ENCODE measurements at regions not wholly inside any gene's neighbourhood (a gene's known extent, or its start where the extent isn't known, plus 50 kb on each side); places are given as distances from the start of the nearest gene placed in this dataset.
A peak's percentile ranks its signal among the peaks of the same experiment; 100 is the strongest.
"Not testable (repeated sequence)": the region's sequence is repeated elsewhere in the genome, so short reads cannot be mapped to it uniquely, and the experiment has no call there.

- DNase-seq = no peak
Observed at GRCh38 chr4:18608908-18609533, 587.5 kb upstream of the LCORL start.

DNA sequence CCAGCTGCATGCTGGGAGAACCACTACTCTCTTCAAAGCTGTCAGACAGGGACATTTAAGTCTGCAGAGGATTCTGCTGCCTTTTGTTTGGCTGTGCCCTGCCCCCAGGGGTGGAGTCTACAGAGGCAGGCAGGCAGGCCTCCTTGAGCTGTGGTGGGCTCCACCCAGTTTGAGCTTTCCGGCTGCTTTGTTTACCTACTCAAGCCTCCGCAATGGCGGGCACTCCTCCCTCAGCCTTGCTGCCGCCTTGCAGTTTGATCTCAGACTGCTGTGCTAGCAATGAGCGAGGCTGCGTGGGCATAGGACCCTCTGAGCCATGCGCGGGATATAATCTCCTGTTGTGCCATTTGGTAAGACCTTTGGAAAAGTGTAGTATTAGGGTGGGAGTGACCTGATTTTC, 581.1 kb upstream of the LCORL start:
- DNase-seq = not testable (repeated sequence)

GRCh38 chr4:18593297-18594002, 571.9 kb upstream of the LCORL start:
- DNase-seq = peak; percentile 35

GRCh38 chr4:18582841-18583240, 561.3 kb upstream of the LCORL start:
- no peak for DNase-seq

- no peak for DNase-seq
Observed at GRCh38 chr4:18578307-18578706, 556.8 kb upstream of the LCORL start.

GRCh38 chr4:18572481-18572880, 550.9 kb upstream of the LCORL start:
- no peak for DNase-seq

GRCh38 chr4:18571301-18571761, 549.8 kb upstream of the LCORL start:
- DNase-seq = no peak

GRCh38 chr4:18570370-18570769, 548.8 kb upstream of the LCORL start:
- no peak for DNase-seq

DNA sequence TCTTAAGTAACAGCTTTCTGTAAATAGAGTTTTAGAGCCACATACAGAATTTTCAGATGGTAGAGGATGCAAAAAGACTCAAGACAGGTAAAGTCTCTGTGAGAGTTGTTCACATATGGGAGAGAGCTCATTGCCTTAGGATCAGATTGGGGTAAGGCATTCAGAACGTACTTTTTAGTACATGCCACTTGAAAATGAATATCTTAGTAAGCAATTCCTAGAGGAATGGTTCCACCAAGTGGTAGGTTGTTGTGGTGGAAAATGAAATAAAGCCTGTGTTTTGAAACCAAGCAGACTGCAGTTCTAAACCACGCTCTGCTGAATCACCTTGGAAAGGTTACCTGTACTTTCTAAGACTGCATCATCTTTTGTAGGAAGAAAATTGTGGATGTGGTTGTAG, 547.0 kb upstream of the LCORL start:
- no peak for DNase-seq

DNA sequence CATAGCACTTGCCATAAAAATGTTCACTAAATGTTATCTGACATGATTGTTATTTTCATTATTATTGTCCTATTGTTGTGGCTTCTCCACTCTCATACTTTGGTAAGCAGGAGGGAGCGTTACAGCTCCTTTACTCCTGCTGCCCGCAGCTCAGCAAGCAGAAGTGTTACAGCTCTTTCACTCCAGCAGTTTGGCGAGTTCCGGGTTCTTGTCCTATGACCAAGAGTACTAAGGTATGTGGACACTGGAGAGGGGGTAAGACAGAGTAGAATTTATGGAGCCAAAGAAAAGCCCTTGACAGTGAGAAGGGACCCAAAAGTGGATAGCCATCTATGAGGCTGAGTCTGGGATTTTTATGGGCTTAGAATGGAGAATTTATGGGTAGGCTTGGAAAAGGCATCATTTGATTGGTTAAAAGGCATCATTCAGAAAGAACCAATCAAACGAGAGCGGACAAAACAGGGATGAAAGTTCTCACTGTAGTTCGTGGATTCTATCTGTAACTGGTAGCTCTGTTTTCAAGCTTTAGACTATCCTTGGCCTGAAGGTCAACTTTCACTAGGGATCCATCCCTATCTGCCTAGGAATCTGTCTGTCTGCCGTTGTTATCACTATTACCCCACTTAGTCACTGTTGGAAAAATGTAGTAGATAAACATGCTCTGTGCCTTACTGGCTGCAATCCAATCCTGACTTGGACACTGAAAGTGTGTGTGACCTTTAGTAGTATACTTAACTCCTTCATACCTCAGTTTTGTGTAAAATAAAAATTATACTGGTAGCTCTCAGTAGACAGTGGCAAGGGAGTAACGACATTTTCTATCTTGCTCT, 545.6 kb upstream of the LCORL start:
- DNase-seq = no peak

GRCh38 chr4:18559492-18559891, 537.9 kb upstream of the LCORL start:
- no peak for DNase-seq

DNA sequence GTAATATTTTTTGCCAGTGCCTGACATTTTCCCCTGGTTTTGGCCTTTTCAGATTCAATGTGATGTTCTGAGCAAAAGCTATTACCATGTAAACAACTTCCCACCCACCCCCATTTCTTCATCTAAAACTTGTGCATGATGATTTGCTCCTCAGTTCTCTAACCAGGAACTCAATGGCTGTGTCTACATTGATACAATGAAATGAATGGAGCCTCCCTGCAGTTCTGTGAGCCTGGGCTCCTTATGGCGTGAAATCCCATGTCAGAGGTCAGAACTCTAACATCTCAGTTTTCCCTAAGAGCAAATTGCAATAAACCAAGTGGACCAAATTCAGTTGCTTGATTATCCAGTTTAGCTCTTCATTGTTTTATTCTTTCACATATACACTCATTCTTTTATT, 534.8 kb upstream of the LCORL start:
- DNase-seq = no peak

DNA sequence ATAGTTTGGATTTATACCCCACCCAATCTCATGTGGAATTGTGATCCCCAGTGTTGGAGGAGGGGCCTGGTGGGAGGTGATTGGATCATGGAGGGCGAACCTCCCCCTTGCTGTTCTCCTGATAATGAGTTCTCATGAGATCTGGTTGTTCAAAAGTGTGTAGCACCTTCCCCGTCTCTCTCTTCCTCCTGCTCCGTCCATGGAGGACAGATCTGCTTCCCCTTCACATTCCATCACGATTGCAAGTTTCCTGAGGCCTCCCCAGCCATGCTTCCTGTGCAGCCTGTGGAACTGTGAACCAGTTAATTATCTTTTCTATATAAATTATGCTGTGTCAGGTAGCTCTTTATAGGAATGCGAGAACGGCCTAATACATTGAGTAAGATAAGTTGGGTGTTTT, 518.8 kb upstream of the LCORL start:
- no peak for DNase-seq

- DNase-seq = no peak
Observed at GRCh38 chr4:18538121-18538520, 516.6 kb upstream of the LCORL start.

DNA sequence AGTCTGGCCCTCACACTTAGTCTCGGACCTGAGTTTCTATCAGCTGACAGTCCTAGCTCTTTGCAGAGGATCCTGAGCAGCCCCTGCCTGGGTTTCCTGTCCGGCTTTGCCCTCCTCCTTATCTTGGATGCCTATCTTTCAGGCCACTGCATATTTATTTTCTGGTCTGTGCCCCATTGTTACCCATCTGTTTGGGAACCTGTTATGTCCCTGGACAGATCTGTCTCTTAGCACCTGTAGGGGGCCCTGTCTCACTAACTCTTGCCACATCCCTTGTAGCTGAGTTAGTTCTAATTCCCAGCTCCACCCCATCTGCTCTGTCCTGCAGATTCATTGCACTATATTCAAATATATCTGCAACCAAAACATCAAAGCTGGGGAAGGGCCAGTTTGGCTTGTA, 514.9 kb upstream of the LCORL start:
- DNase-seq = no peak

- no peak for DNase-seq
Observed at GRCh38 chr4:18535948-18536347, 514.4 kb upstream of the LCORL start.

DNA sequence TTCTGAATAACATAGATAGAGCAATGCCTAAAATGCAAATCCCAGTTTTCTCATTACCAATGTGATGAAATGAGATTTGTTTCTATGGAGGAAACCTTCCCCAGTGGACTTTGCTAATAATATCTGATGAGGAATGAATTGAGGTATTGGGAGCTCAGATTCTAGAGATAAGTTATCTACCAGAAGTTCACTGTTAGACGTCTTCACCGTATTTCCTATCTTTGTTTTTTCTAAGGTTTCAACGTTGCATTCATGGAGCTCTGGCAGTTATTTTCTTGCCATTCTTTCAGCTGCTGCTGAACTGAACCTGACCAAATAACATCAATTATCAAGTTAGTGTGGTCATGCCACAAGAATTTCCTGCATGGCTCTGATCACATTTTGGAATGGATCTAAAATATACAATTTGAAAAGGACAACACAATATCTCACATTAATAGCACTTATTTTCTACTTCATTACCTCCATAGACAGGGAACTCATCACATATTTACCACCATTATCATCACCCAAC, 511.8 kb upstream of the LCORL start:
- DNase-seq = no peak

DNA sequence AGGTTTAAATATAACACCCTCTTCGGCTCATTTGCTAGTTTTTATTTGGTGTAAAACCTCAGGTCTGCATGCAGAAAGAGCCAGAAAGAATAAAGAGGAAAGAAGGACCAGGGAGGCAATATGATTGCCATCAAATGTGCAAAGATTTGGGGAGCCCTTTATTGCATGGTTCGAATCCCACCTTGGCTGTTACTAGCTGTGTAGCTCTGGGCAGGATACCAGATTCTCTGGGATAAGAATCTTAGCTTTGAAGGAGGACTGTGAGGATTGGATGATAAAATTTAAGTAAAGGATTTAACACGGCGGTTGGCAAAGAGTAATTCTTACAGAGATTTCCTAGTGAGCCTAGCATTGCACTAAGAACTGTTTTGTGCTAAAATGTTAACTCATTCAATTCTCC, 510.2 kb upstream of the LCORL start:
- no peak for DNase-seq

DNA sequence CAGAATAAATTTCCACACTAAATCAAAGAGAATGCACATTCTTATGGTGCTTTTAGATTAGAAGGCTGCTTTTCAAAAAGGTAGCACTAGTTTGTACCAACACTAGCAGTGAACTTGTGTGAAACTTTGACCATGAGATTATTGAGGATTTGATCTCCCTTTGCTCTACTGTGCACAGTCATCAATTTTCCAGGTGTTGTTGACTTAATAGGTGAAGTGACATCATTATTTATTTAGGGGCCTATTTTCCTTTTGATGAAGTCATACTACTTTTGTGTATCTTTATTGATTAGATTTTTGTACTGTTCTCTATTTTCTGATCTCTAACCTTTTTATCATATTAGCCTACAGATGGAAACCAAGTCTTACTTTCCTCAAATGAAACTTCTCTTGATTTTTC, 507.9 kb upstream of the LCORL start:
- no peak for DNase-seq

DNA sequence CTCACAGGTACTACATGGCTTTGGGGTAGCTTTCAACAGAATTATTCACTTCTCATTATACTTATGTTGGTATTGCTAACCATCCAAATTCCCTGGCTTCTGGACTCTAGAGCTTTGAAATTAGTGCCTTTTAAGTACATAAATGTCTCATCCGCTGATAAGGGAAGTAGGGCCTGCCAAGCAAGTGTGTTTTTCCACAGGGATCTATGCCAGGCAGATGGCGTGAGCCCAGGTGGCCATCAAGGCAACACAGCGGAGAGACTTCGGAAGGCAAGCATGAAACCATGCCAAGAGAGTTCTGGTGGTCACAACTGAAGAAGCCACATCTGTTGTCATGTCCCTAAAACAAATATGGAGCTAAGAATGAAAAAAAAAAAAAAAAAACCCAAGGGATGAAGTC, 503.1 kb upstream of the LCORL start:
- no peak for DNase-seq

DNA sequence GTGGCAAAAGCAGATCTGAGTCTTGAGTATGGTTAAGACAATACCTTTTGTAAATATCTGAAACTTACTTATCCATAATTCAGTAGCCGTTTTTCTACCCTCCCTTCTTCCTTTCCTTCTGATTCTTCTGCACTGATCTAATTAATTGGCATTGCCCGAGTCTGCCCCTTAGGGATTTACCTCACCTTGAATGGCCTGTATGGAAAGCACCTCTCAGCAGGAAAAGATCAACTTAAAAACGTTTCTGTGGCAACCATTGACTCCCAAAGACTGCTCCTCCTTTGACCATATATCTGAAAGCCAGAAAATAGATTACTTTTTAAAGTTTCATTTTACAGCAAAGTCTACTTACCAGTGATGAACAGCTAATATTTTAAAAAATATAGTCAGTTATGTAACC, 496.5 kb upstream of the LCORL start:
- no peak for DNase-seq

- DNase-seq = no peak
Observed at GRCh38 chr4:18513861-18514260, 492.3 kb upstream of the LCORL start.

- no peak for DNase-seq
Observed at GRCh38 chr4:18512718-18513117, 491.2 kb upstream of the LCORL start.

DNA sequence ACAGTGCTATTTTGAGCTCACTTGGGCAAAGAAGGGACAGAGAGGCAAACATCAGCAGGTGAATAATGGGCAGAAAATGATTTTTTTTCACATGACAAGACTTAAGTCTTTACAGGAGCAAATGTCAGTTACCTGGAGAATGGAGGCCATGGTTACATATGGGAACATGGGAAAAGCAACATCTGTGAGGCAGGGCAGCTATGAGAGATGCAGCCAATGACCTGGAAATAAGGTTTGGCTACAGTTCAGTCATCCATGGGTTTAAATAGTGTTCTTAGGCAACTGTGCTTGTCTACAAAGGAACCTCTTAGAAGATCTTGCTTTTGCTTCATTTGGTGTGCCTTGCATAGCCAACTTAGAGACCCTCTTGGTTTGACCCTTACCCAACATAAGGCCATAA, 490.2 kb upstream of the LCORL start:
- no peak for DNase-seq

All from stimulated activated CD4-positive, alpha-beta T cell treated with anti-CD3 and anti-CD28 coated beads, Interleukin-1b, Interleukin-23, amount 100 ng/mL, for 48 hours (primary cell).